SK-N-SH (cell line): ENCODE measurements at regions not wholly inside any gene's neighbourhood (a gene's known extent, or its start where the extent isn't known, plus 50 kb on each side); places are given as distances from the start of the nearest gene placed in this dataset.

ENCODE experiments used
- CTCF ChIA-PET: fragments of 300-600, 350-600 bp; formaldehyde crosslinking; extraction: SDS; loops from one replicate; lab custom pipeline; 2021; lab: Yijun Ruan, JAX
- POLR2A ChIA-PET: fragments of 350-600 bp; sonication (Branson Sonifier 250); formaldehyde crosslinking; extraction: SDS; loops from one replicate; lab custom pipeline; 2020; ENCODE audit warnings: antibody characterized with exemption, inconsistent platforms; lab: Yijun Ruan, JAX
- DNase-seq: peaks from one replicate; pipeline ENCODE4 v3.0.0; 2012
- H2AFZ ChIP-seq: fragments of 200-600 bp; sonication (generic); 2 replicates; pipeline ENCODE4 v1.8.1; 2016; ENCODE audit warnings: antibody characterized with exemption, mild to moderate bottlenecking, low read depth
- H3F3A ChIP-seq: fragments of 200-600 bp; sonication (generic); replicated peaks from 2 replicates; pipeline ENCODE3; 2016; ENCODE audit warnings: antibody characterized with exemption, mild to moderate bottlenecking; ENCODE audit not compliant: insufficient read depth
- H3K27ac ChIP-seq, 2 experiments: fragments of 200-500 bp in 1 of 2; fragments of 200-600 bp in 1 of 2; sonication (Bioruptor generic) in 1 of 2; sonication (generic), shearing (Covaris generic) in 1 of 2; 2 replicates each; pipeline versions ENCODE4 v1.5.1 to v1.6.1; 2014 to 2016; ENCODE audit warnings: low read depth in 2 of 2, inconsistent platforms in 1 of 2, low read length in 1 of 2, mild to moderate bottlenecking in 1 of 2, mixed read lengths in 1 of 2
- H3K27me3 ChIP-seq: fragments of 200-600 bp; sonication (generic), shearing (Covaris generic); 2 replicates; pipeline ENCODE4 v1.6.1; 2016; ENCODE audit warnings: mixed run types; ENCODE audit not compliant: insufficient read depth
- H3K36me3 ChIP-seq, 2 experiments: fragments of 200-500 bp in 1 of 2; fragments of 200-600 bp in 1 of 2; sonication (Bioruptor generic) in 1 of 2; sonication (generic) in 1 of 2; replicated peaks in 1 of 2; 2 replicates each; pipeline versions ENCODE3 to v1.5.1; 2014 to 2016; ENCODE audit warnings: low read length in 1 of 2, mild to moderate bottlenecking in 1 of 2; ENCODE audit not compliant: insufficient read depth in 2 of 2, control insufficient read depth in 1 of 2
- H3K4me1 ChIP-seq, 2 experiments: fragments of 200-500 bp in 1 of 2; fragments of 200-600 bp in 1 of 2; sonication (Bioruptor generic) in 1 of 2; sonication (generic), shearing (Covaris generic) in 1 of 2; 2 replicates each; pipeline versions ENCODE4 v1.5.1 to v1.6.1; 2014 to 2016; ENCODE audit warnings: low read depth in 1 of 2, low read length in 1 of 2, mixed run types in 1 of 2; ENCODE audit not compliant: insufficient read depth in 2 of 2, control insufficient read depth in 1 of 2
- H3K4me2 ChIP-seq: fragments of 200-600 bp; sonication (generic), shearing (Covaris generic); 2 replicates; pipeline ENCODE4 v1.6.1; 2017; ENCODE audit warnings: mixed run types
- H3K4me3 ChIP-seq, 2 experiments: fragments of 200-500 bp in 1 of 2; fragments of 200-600 bp in 1 of 2; sonication (Bioruptor generic) in 1 of 2; sonication (generic), shearing (Covaris generic) in 1 of 2; 2 replicates each; pipeline versions ENCODE4 v1.5.1 to v1.8.1; 2014 to 2016; ENCODE audit warnings: low read depth in 2 of 2, inconsistent platforms in 1 of 2, low read length in 1 of 2, mild to moderate bottlenecking in 1 of 2, mixed read lengths in 1 of 2, moderate library complexity in 1 of 2
- H3K79me2 ChIP-seq: fragments of 200-600 bp; sonication (generic); 2 replicates; pipeline ENCODE4 v1.8.1; 2017; ENCODE audit warnings: mild to moderate bottlenecking; ENCODE audit not compliant: insufficient read depth
- H3K9ac ChIP-seq: fragments of 200-600 bp; sonication (generic); 2 replicates; pipeline ENCODE4 v1.6.1; 2017; ENCODE audit warnings: mixed run types
- H3K9me2 ChIP-seq: fragments of 200-600 bp; sonication (generic); 2 replicates; pipeline ENCODE4 v1.6.1; 2017; ENCODE audit warnings: mixed run types
- H3K9me3 ChIP-seq: fragments of 200-600 bp; sonication (generic); 2 replicates; pipeline ENCODE4 v1.6.1; 2017; ENCODE audit warnings: mixed run types, mild to moderate bottlenecking, moderate library complexity
- H4K20me1 ChIP-seq: fragments of 200-600 bp; sonication (generic); 2 replicates; pipeline ENCODE4 v1.6.1; 2017; ENCODE audit warnings: mild to moderate bottlenecking, mixed run types; ENCODE audit not compliant: insufficient read depth
- CHD2 ChIP-seq: fragments of 150-350 bp; IDR thresholded peaks from 2 replicates; pipeline ENCODE4 v1.6.1; 2018; ENCODE audit warnings: low read length; ENCODE audit not compliant: partially characterized antibody
- FOXJ3 ChIP-seq: sonication (generic); formaldehyde crosslinking; IDR thresholded peaks from 2 replicates; pipeline ENCODE4 v1.5.1; 2020; ENCODE audit warnings: mild to moderate bottlenecking, missing genetic modification reagents
- GABPA ChIP-seq: IDR thresholded peaks from 2 replicates; pipeline ENCODE4 v1.4.0; 2012; ENCODE audit warnings: low read depth, mild to moderate bottlenecking
- MEF2A ChIP-seq: IDR thresholded peaks from 2 replicates; pipeline ENCODE4 v1.4.0; 2012; ENCODE audit warnings: low read depth, borderline replicate concordance
- MXI1 ChIP-seq: IDR thresholded peaks from 2 replicates; pipeline ENCODE4 v1.6.1; 2012; ENCODE audit warnings: mild to moderate bottlenecking, low read depth, low read length, improper control_type of control experiment
- NFIC ChIP-seq: IDR thresholded peaks from 2 replicates; pipeline ENCODE4 v1.4.0; 2012; ENCODE audit warnings: borderline replicate concordance
- NRF1 ChIP-seq: IDR thresholded peaks from 2 replicates; pipeline ENCODE4 v1.6.1; 2012; ENCODE audit warnings: low read depth, mild to moderate bottlenecking, low read length
- POLR2AphosphoS5 ChIP-seq: IDR thresholded peaks from 2 replicates; pipeline ENCODE4 v1.6.1; 2012; ENCODE audit warnings: low read depth, low read length
- SIN3A ChIP-seq: IDR thresholded peaks from 2 replicates; pipeline ENCODE4 v1.6.1; 2012; ENCODE audit warnings: low read depth, mild to moderate bottlenecking, low read length, moderate library complexity, borderline replicate concordance
- SMC3 ChIP-seq: IDR thresholded peaks from 2 replicates; pipeline ENCODE4 v1.6.1; 2012; ENCODE audit warnings: low read depth, low read length, improper control_type of control experiment
- TAF1 ChIP-seq: IDR thresholded peaks from 2 replicates; pipeline ENCODE4 v1.6.1; 2012; ENCODE audit warnings: low read depth, mild to moderate bottlenecking, low read length, moderate library complexity, borderline replicate concordance
- TEAD4 ChIP-seq: IDR thresholded peaks from 2 replicates; pipeline ENCODE4 v1.4.0; 2012; ENCODE audit warnings: mild to moderate bottlenecking, borderline replicate concordance; ENCODE audit not compliant: insufficient read depth
- YY1 ChIP-seq: IDR thresholded peaks from 2 replicates; pipeline ENCODE4 v1.4.0; 2012; ENCODE audit warnings: low read depth, mild to moderate bottlenecking
- WGBS: methylation state at CpG from one replicate; pipeline ENCODE4 v1.1.6; 2017; ENCODE audit warnings: low lambda C conversion rate; 5-methylcytosine and 5-hydroxymethylcytosine counted together
- TF ChIP-seq, protein P1 (sequence below): fragments of 150-350 bp; IDR thresholded peaks from 2 replicates; pipeline ENCODE4 v1.6.1; 2017; ENCODE audit warnings: antibody characterized with exemption, low read length, low read depth, borderline replicate concordance
- TF ChIP-seq, protein P2 (sequence below): IDR thresholded peaks from 2 replicates; pipeline ENCODE4 v1.4.0; 2012; ENCODE audit warnings: low read depth
- TF ChIP-seq, protein P3 (sequence below): fragments of 150-350 bp; IDR thresholded peaks from 2 replicates; pipeline ENCODE4 v1.6.1; 2016; ENCODE audit warnings: mild to moderate bottlenecking, low read depth, low read length
- TF ChIP-seq, protein P4 (sequence below): IDR thresholded peaks from 2 replicates; pipeline ENCODE4 v1.6.1; 2012; ENCODE audit warnings: mild to moderate bottlenecking, low read depth, low read length, moderate library complexity

- 15% methylated on average over 3 of the region's 3 CpGs for WGBS
- Histone ChIP-seq H3K4me2 (no peak overlapping the region), H2AFZ (no peak overlapping the region), H4K20me1 (no peaks in the 10 kb centered on the region), H3K27ac (no peak overlapping the region), H3F3A (no peaks in the 10 kb centered on the region), H3K9me3 (no peaks in the 10 kb centered on the region)
- CTCF ChIA-PET, result interaction anchor here (1.0 kb wide), 1 partner anchor 12 kb away, joined by 3 read pairs; no protein-coding TSS in a partner anchor
- no peak for DNase-seq
- TF ChIP-seq, protein P1, sequence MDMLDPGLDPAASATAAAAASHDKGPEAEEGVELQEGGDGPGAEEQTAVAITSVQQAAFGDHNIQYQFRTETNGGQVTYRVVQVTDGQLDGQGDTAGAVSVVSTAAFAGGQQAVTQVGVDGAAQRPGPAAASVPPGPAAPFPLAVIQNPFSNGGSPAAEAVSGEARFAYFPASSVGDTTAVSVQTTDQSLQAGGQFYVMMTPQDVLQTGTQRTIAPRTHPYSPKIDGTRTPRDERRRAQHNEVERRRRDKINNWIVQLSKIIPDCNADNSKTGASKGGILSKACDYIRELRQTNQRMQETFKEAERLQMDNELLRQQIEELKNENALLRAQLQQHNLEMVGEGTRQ, result no peak
- TF ChIP-seq CHD2 (no peak), MEF2A (no peak), NRF1 (no peak), MXI1 (no peak), SIN3A (no peak), GABPA (no peak), TEAD4 (no peak), NFIC (no peak), TAF1 (no peak), POLR2AphosphoS5 (no peak), FOXJ3 (CRISPR knock-in tag) (no peak), SMC3 (no peak), YY1 (no peak)
- TF ChIP-seq, protein P2, sequence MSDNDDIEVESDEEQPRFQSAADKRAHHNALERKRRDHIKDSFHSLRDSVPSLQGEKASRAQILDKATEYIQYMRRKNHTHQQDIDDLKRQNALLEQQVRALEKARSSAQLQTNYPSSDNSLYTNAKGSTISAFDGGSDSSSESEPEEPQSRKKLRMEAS, result no peak
- TF ChIP-seq, protein P3, sequence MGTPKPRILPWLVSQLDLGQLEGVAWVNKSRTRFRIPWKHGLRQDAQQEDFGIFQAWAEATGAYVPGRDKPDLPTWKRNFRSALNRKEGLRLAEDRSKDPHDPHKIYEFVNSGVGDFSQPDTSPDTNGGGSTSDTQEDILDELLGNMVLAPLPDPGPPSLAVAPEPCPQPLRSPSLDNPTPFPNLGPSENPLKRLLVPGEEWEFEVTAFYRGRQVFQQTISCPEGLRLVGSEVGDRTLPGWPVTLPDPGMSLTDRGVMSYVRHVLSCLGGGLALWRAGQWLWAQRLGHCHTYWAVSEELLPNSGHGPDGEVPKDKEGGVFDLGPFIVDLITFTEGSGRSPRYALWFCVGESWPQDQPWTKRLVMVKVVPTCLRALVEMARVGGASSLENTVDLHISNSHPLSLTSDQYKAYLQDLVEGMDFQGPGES, result no peak
- TF ChIP-seq, protein P4, sequence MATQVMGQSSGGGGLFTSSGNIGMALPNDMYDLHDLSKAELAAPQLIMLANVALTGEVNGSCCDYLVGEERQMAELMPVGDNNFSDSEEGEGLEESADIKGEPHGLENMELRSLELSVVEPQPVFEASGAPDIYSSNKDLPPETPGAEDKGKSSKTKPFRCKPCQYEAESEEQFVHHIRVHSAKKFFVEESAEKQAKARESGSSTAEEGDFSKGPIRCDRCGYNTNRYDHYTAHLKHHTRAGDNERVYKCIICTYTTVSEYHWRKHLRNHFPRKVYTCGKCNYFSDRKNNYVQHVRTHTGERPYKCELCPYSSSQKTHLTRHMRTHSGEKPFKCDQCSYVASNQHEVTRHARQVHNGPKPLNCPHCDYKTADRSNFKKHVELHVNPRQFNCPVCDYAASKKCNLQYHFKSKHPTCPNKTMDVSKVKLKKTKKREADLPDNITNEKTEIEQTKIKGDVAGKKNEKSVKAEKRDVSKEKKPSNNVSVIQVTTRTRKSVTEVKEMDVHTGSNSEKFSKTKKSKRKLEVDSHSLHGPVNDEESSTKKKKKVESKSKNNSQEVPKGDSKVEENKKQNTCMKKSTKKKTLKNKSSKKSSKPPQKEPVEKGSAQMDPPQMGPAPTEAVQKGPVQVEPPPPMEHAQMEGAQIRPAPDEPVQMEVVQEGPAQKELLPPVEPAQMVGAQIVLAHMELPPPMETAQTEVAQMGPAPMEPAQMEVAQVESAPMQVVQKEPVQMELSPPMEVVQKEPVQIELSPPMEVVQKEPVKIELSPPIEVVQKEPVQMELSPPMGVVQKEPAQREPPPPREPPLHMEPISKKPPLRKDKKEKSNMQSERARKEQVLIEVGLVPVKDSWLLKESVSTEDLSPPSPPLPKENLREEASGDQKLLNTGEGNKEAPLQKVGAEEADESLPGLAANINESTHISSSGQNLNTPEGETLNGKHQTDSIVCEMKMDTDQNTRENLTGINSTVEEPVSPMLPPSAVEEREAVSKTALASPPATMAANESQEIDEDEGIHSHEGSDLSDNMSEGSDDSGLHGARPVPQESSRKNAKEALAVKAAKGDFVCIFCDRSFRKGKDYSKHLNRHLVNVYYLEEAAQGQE, result no peak
- TF ChIP-seq, all 33 proteins: peak for 0
- POLR2A ChIA-PET, result no interaction called here
- Histone ChIP-seq H3K27me3 (no peaks in the 10 kb centered on the region), H3K9ac (no peak overlapping the region), H3K79me2 (no peaks in the 10 kb centered on the region), H3K4me3 (no peak overlapping the region), H3K9me2 (no peaks in the 10 kb centered on the region), H3K4me1 (peaks cover 0 to 3% of the 10 kb centered on the region in 2 experiments; a peak in 1 of 4 replicates), H3K36me3 (no peaks in the 10 kb centered on the region)
Measured at GRCh38 chr2:23153484-23153883, 231.5 kb upstream of the KLHL29 start.
